MCF 10A (cell line): ENCODE measurements at regions not wholly inside any gene's neighbourhood (a gene's known extent, or its start where the extent isn't known, plus 50 kb on each side); places are given as distances from the start of the nearest gene placed in this dataset.

ENCODE experiments used
- BruUV-seq: library from RNA; stranded (reverse); fragments of 400-500 nt; replicated peaks from 2 replicates; lab custom pipeline; 2021; lab: Mats Ljungman, UMichigan
- CTCF ChIA-PET: fragments of 300-600 bp; sonication (Branson Sonifier 250); formaldehyde crosslinking; extraction: SDS; loops from one replicate; lab custom pipeline; 2021; ENCODE audit warnings: antibody characterized with exemption, inconsistent platforms; lab: Yijun Ruan, JAX
- POLR2A ChIA-PET: fragments of 300-600, 350-650 bp; sonication (Branson Sonifier 250); formaldehyde crosslinking; extraction: SDS; loops from one replicate; lab custom pipeline; 2020; ENCODE audit warnings: antibody characterized with exemption, inconsistent platforms; lab: Yijun Ruan, JAX
- DNase-seq: peaks from one replicate; pipeline ENCODE4 v3.0.0-alpha.2; 2018; ENCODE audit not compliant: unreplicated experiment
- H3K27ac Mint-ChIP-seq: one replicate; pipeline ENCODE4 v1.8.0; 2022; ENCODE audit warnings: mild to moderate bottlenecking, low read depth, mixed read lengths; ENCODE audit not compliant: unreplicated experiment
- H3K27me3 Mint-ChIP-seq: one replicate; pipeline ENCODE4 v1.8.0; 2022; ENCODE audit warnings: mixed read lengths; ENCODE audit not compliant: insufficient read depth, unreplicated experiment
- H3K36me3 Mint-ChIP-seq: one replicate; pipeline ENCODE4 v1.8.0; 2022; ENCODE audit warnings: mild to moderate bottlenecking, moderate library complexity, mixed read lengths; ENCODE audit not compliant: insufficient read depth, unreplicated experiment
- H3K4me1 Mint-ChIP-seq: one replicate; pipeline ENCODE4 v1.8.0; 2022; ENCODE audit warnings: mixed read lengths; ENCODE audit not compliant: insufficient read depth, unreplicated experiment
- H3K4me3 Mint-ChIP-seq: one replicate; pipeline ENCODE4 v1.8.0; 2022; ENCODE audit warnings: mild to moderate bottlenecking, moderate library complexity, mixed read lengths; ENCODE audit not compliant: unreplicated experiment
- H3K9me3 Mint-ChIP-seq: one replicate; pipeline ENCODE4 v1.8.0; 2022; ENCODE audit warnings: mixed read lengths; ENCODE audit not compliant: unreplicated experiment
- intact Hi-C: fragments of 100-400 bp; cut with micrococcal nuclease; formaldehyde crosslinking; loops from 2 replicates; pipeline ENCODE4 v1.14.1; 2022
- TF ChIP-seq, protein P1 (sequence below): fragments of 200-600 bp; IDR thresholded peaks from one replicate; pipeline ENCODE4 v1.8.0; 2022; ENCODE audit warnings: antibody characterized with exemption, mild to moderate bottlenecking; ENCODE audit not compliant: unreplicated experiment

DNA sequence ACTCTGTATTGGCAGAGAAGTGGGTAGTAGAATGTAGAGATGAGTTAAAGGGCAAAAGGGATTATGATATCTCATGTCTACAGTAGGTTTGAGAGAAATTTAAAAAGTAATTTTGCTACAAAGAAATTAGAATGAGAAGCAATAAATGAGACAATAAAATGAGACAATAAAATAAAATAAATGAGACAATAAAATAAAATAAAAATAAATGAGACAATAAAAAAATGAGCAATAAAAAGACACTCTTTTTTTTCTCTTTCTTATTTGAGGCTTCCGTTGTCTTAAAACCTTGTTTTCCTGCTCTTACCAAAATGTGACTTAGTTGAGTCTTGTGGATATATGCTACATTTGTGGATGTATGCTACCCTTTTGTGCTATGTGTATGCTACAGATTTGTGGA is 615.4 kb upstream of the PKDCC start:
- H3K9me3 Mint-ChIP-seq, result no peaks in the 10 kb centered on the region
- DNase-seq, result no peak
- POLR2A ChIA-PET, result no interaction called here
- intact Hi-C loops, result no loop called here
- CTCF ChIA-PET, result interaction anchor here (0.6 kb wide), 1 partner anchor 349 kb away, joined by 5 read pairs; no protein-coding TSS in a partner anchor
- no peak overlapping the region for H3K4me3 Mint-ChIP-seq
- BruUV-seq, result no TSS peak
- no peaks in the 10 kb centered on the region for H3K4me1 Mint-ChIP-seq
- TF ChIP-seq, protein P1, sequence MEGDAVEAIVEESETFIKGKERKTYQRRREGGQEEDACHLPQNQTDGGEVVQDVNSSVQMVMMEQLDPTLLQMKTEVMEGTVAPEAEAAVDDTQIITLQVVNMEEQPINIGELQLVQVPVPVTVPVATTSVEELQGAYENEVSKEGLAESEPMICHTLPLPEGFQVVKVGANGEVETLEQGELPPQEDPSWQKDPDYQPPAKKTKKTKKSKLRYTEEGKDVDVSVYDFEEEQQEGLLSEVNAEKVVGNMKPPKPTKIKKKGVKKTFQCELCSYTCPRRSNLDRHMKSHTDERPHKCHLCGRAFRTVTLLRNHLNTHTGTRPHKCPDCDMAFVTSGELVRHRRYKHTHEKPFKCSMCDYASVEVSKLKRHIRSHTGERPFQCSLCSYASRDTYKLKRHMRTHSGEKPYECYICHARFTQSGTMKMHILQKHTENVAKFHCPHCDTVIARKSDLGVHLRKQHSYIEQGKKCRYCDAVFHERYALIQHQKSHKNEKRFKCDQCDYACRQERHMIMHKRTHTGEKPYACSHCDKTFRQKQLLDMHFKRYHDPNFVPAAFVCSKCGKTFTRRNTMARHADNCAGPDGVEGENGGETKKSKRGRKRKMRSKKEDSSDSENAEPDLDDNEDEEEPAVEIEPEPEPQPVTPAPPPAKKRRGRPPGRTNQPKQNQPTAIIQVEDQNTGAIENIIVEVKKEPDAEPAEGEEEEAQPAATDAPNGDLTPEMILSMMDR, result no peak
- no peak overlapping the region for H3K27ac Mint-ChIP-seq
- H3K27me3 Mint-ChIP-seq, result no peaks in the 10 kb centered on the region
- H3K36me3 Mint-ChIP-seq, result peaks cover 5% of the 10 kb centered on the region

DNA sequence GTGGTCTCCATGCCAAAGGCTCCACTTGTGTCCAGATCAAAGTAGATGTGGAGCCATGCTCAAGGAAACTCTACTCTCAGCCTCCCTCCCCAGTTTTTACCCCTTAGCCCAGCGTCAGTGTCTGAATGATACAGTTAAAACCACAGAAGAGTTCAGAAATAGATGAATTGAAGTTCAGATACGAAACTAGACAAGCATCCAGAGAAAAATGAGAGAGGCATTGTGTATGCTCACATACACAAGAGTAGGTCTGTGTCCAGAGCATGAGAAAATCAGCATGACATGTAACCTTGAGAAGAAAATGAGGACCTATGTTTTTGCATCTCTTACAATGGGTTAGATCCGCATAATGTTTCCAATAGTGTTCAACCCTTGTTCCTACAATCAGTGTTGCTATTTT is 612.8 kb upstream of the PKDCC start:
- H3K4me3 Mint-ChIP-seq, result no peak overlapping the region
- no peaks in the 10 kb centered on the region for H3K4me1 Mint-ChIP-seq
- peaks cover 5% of the 10 kb centered on the region for H3K36me3 Mint-ChIP-seq
- intact Hi-C loops, result no loop called here
- POLR2A ChIA-PET, result no interaction called here
- H3K9me3 Mint-ChIP-seq, result no peaks in the 10 kb centered on the region
- DNase-seq, result no peak
- no peaks in the 10 kb centered on the region for H3K27me3 Mint-ChIP-seq
- TF ChIP-seq, protein P1, result no peak
- CTCF ChIA-PET, result interaction anchor here (0.9 to 1.2 kb wide), 2 partner anchors 35 to 264 kb away, joined by 3 read pairs; no protein-coding TSS in a partner anchor
- no TSS peak for BruUV-seq
- no peak overlapping the region for H3K27ac Mint-ChIP-seq

DNA sequence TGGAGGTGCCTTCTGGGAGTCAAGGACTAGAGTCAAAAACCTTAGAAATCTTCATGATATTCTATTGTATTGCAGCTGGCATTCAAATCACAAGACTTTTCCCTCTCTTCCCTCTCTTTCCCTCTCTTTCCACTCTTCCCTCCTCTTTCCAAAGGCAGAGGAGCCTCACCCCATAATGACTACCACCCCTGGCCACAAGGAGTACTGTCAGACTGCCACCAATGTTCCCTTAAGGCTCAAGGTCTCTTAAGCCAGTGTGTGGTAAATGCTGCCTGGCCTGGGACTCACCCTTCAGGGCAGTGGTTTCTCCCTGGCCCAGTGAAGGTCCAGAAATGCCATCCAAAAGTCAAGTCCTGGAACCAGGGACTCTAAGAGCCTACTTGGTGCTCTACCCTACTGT is 605.9 kb upstream of the PKDCC start:
- ChIA-PET CTCF (no interaction called here), POLR2A (no interaction called here)
- Mint-ChIP-seq H3K27me3 (no peaks in the 10 kb centered on the region), H3K9me3 (no peaks in the 10 kb centered on the region), H3K36me3 (no peaks in the 10 kb centered on the region), H3K4me1 (no peaks in the 10 kb centered on the region), H3K4me3 (no peak overlapping the region), H3K27ac (no peak overlapping the region)
- no TSS peak for BruUV-seq
- TF ChIP-seq, protein P1, result no peak
- intact Hi-C loops, result no loop called here
- no peak for DNase-seq

DNA sequence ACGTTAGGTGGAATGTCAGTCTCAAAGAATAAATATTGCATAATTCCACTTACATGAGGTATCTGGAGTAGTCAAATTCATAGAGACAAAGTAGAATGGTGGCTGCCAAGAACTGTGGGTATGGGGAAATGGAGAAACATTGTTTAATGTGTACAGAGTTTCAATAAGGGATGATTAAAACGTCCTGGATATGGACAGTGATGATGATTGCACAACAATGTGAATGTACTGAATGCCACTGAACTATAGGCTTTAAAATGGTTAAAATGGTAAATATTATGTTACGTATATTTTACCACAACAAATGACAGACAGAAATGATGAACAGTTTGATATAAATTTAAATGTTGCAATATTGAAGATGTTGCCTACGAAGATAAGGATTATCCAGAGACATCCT is 602.0 kb upstream of the PKDCC start:
- intact Hi-C loops, result no loop called here
- H3K9me3 Mint-ChIP-seq, result no peaks in the 10 kb centered on the region
- ChIA-PET CTCF (no interaction called here), POLR2A (no interaction called here)
- no peaks in the 10 kb centered on the region for H3K4me1 Mint-ChIP-seq
- TF ChIP-seq, protein P1, result no peak
- H3K27me3 Mint-ChIP-seq, result no peaks in the 10 kb centered on the region
- no peak overlapping the region for H3K27ac Mint-ChIP-seq
- no TSS peak for BruUV-seq
- DNase-seq, result peak; percentile 37
- no peaks in the 10 kb centered on the region for H3K36me3 Mint-ChIP-seq
- no peak overlapping the region for H3K4me3 Mint-ChIP-seq
